WTC11 (cell line): ENCODE measurements at regions not wholly inside any gene's neighbourhood (a gene's known extent, or its start where the extent isn't known, plus 50 kb on each side); places are given as distances from the start of the nearest gene placed in this dataset.

Experiments
- CREM ChIP-seq: sonication (generic); formaldehyde crosslinking; IDR thresholded peaks from 2 replicates; pipeline ENCODE4 v1.8.1; 2022; ENCODE audit warnings: mild to moderate bottlenecking, missing genetic modification reagents, moderate library complexity
- FOXK1 ChIP-seq: sonication (generic); formaldehyde crosslinking; IDR thresholded peaks from 2 replicates; pipeline ENCODE4 v1.8.0; 2022; ENCODE audit warnings: mild to moderate bottlenecking, moderate library complexity, missing genetic modification reagents
- GABPB1 ChIP-seq: sonication (generic); formaldehyde crosslinking; IDR thresholded peaks from 2 replicates; pipeline ENCODE4 v1.8.1; 2023; ENCODE audit warnings: mild to moderate bottlenecking, missing genetic modification reagents
- KAT7 ChIP-seq: sonication (generic); formaldehyde crosslinking; IDR thresholded peaks from 2 replicates; pipeline ENCODE4 v1.8.1; 2023; ENCODE audit warnings: missing genetic modification reagents, mild to moderate bottlenecking, borderline replicate concordance
- NR2C2 ChIP-seq: sonication (generic); formaldehyde crosslinking; IDR thresholded peaks from 2 replicates; pipeline ENCODE4 v1.8.0; 2022; ENCODE audit warnings: mild to moderate bottlenecking, missing genetic modification reagents
- OVOL2 ChIP-seq: fragments of 250-450 bp; sonication (Bioruptor Pico); IDR thresholded peaks from 2 replicates; pipeline ENCODE4 v1.9.0; 2021; ENCODE audit warnings: mild to moderate bottlenecking, borderline replicate concordance
- RORB ChIP-seq: fragments of 250-450 bp; sonication (Bioruptor Pico); IDR thresholded peaks from 2 replicates; pipeline ENCODE4 v1.9.0; 2021; ENCODE audit warnings: mild to moderate bottlenecking
- SP1 ChIP-seq: sonication (generic); formaldehyde crosslinking; conservative IDR thresholded peaks from 2 replicates; pipeline ENCODE4 v1.8.1; 2022; ENCODE audit warnings: missing genetic modification reagents
- ZNF263 ChIP-seq: sonication (generic); formaldehyde crosslinking; IDR thresholded peaks from 2 replicates; pipeline ENCODE4 v1.8.1; 2022; ENCODE audit warnings: low read depth, mild to moderate bottlenecking, moderate library complexity, missing genetic modification reagents
- ZSCAN18 ChIP-seq: fragments of 250-450 bp; sonication (Bioruptor Pico); IDR thresholded peaks from 2 replicates; pipeline ENCODE4 v2.1.2; 2022; ENCODE audit warnings: mild to moderate bottlenecking, moderate library complexity
- TF ChIP-seq, protein P1 (sequence below): fragments of 200-600 bp; IDR thresholded peaks from 2 replicates; pipeline ENCODE4 v1.8.0; 2022; ENCODE audit warnings: antibody characterized with exemption
- TF ChIP-seq, protein P2 (sequence below): sonication (generic); formaldehyde crosslinking; IDR thresholded peaks from 2 replicates; pipeline ENCODE4 v1.8.1; 2023; ENCODE audit warnings: mild to moderate bottlenecking, missing genetic modification reagents

DNA sequence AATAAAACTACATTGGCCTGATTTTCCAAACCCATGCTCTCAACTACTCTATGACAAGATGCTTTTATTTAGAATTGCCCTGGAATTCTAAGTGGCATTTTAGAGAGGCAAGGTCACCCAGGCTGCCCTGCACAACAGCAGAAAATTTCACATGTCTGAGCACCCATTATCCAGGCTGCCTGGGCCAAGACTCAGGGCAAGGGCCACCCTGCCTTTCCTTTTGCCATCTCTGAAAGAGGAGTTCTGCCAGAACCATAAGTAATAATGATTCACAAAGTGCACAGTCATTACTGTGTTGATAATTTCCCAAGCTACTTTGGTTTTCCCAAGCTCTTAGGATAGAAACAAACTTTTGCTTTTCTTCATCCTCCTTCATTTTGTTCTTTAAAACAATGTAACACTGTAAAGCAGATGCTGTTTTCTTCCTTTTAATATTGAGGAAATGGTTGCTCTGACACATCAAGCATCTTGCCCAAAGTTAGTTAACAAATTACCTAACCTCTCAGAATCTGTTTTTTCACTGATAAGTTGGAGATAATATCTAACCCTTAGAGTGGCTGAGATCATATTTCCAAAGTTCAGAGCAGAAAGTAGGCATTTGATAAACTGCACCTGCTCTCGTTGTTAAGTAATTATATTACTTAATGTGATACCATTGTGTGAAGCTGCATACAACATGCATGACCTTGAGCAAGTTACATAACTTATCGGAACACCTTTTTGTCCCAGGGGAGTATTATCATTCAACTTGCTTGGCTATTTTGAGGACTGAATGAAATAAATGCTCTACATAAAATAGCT lies 325.6 kb downstream of the PRELID2 start:
- TF ChIP-seq, protein P1, sequence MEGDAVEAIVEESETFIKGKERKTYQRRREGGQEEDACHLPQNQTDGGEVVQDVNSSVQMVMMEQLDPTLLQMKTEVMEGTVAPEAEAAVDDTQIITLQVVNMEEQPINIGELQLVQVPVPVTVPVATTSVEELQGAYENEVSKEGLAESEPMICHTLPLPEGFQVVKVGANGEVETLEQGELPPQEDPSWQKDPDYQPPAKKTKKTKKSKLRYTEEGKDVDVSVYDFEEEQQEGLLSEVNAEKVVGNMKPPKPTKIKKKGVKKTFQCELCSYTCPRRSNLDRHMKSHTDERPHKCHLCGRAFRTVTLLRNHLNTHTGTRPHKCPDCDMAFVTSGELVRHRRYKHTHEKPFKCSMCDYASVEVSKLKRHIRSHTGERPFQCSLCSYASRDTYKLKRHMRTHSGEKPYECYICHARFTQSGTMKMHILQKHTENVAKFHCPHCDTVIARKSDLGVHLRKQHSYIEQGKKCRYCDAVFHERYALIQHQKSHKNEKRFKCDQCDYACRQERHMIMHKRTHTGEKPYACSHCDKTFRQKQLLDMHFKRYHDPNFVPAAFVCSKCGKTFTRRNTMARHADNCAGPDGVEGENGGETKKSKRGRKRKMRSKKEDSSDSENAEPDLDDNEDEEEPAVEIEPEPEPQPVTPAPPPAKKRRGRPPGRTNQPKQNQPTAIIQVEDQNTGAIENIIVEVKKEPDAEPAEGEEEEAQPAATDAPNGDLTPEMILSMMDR = no peak
- TF ChIP-seq FOXK1 = no peak
- no peak for TF ChIP-seq OVOL2
- no peak for TF ChIP-seq NR2C2
- no peak for TF ChIP-seq SP1 (CRISPR knock-in tag)
- no peak for TF ChIP-seq CREM
- no peak for TF ChIP-seq ZNF263 (CRISPR knock-in tag)
- no peak for TF ChIP-seq KAT7 (CRISPR knock-in tag)
- TF ChIP-seq RORB (CRISPR knock-in tag) = no peak
- no peak for TF ChIP-seq GABPB1 (CRISPR knock-in tag)
- TF ChIP-seq ZSCAN18 = no peak
- TF ChIP-seq, protein P2, sequence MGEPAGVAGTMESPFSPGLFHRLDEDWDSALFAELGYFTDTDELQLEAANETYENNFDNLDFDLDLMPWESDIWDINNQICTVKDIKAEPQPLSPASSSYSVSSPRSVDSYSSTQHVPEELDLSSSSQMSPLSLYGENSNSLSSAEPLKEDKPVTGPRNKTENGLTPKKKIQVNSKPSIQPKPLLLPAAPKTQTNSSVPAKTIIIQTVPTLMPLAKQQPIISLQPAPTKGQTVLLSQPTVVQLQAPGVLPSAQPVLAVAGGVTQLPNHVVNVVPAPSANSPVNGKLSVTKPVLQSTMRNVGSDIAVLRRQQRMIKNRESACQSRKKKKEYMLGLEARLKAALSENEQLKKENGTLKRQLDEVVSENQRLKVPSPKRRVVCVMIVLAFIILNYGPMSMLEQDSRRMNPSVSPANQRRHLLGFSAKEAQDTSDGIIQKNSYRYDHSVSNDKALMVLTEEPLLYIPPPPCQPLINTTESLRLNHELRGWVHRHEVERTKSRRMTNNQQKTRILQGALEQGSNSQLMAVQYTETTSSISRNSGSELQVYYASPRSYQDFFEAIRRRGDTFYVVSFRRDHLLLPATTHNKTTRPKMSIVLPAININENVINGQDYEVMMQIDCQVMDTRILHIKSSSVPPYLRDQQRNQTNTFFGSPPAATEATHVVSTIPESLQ (CRISPR knock-in tag) = no peak
